ENCODE measurements at regions not wholly inside any gene's neighbourhood (a gene's known extent, or its start where the extent isn't known, plus 50 kb on each side); places are given as distances from the start of the nearest gene placed in this dataset.

DNA sequence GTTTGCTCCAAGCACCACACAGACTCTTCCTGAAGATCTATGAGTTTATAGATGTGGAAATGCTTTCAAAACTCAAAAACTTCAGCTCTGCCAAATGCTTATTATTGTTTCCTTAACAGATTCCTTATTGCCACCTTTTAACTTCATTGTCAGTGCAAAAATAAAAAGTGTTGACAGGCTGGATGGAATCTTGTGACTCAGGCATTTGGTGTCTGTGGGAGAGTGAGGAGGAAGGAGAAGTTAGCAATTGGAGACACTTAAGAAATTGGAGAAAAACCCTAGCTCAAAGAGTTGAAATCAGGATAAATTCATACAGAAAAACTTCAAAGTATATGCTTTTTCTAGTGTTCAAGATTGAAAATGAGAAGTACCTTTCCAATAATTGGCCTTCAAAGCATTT is 140.6 kb upstream of the PUM3 start:
- TF ChIP-seq POLR2A (IDR thresholded peaks at IDR 0.05) = no peak
- TF ChIP-seq CTCF (IDR thresholded peaks at IDR 0.05) = no peak

All from heart left ventricle (tissue), 13 donors.